ENCODE measurements at regions not wholly inside any gene's neighbourhood (a gene's known extent, or its start where the extent isn't known, plus 50 kb on each side); places are given as distances from the start of the nearest gene placed in this dataset.

GRCh38 chr6:137313211-137313610 lies 94.0 kb upstream of the IFNGR1 start:
- H3K9me3 ChIP-seq, result no peaks in the 10 kb centered on the region
- no peaks in the 10 kb centered on the region for H3K36me3 ChIP-seq
- 65 to 73% methylated on average over 1 of the region's 1 CpG for WGBS, 2 donors
- DNase-seq (ENCODE audit: low spot score in 2 of 2), result no peak
- TF ChIP-seq POLR2A (IDR thresholded peaks at IDR 0.05), result no peak
- TF ChIP-seq EP300 (IDR thresholded peaks at IDR 0.05), result no peak
- TF ChIP-seq CTCF (IDR thresholded peaks at IDR 0.05), result no peak
- H3K27me3 ChIP-seq, result no peaks in the 10 kb centered on the region
- no peak overlapping the region for H3K4me3 ChIP-seq
- H3K4me1 ChIP-seq, result peaks cover 0 to 28% (median 7%) of the 10 kb centered on the region in 4 donors
- no peak overlapping the region for H3K27ac ChIP-seq

- WGBS, 2 donors, result 77 to 90% methylated on average over 1 of the region's 1 CpG
- TF ChIP-seq CTCF (IDR thresholded peaks at IDR 0.05) (no peak), EP300 (IDR thresholded peaks at IDR 0.05) (no peak), POLR2A (IDR thresholded peaks at IDR 0.05) (no peak)
- no peaks in the 10 kb centered on the region for H3K9me3 ChIP-seq
These were observed 92.8 kb upstream of the IFNGR1 start for GRCh38 chr6:137311940-137312339.

GRCh38 chr6:137309078-137309762 lies 90.0 kb upstream of the IFNGR1 start:
- no peak overlapping the region for H3K4me3 ChIP-seq
- WGBS, 2 donors, result 30% methylated on average over 6 of the region's 6 CpGs

More at GRCh38 chr6:137311940-137312339, 92.8 kb upstream of the IFNGR1 start:
- no peaks in the 10 kb centered on the region for H3K27me3 ChIP-seq
- H3K27ac ChIP-seq, result no peak overlapping the region
- no peak overlapping the region for H3K4me3 ChIP-seq
- H3K4me1 ChIP-seq, result peaks cover 0 to 28% (median 7%) of the 10 kb centered on the region in 4 donors
- no peaks in the 10 kb centered on the region for H3K36me3 ChIP-seq
- DNase-seq (ENCODE audit: low spot score in 2 of 2), result no peak

GRCh38 chr6:137307163-137307854 lies 88.1 kb upstream of the IFNGR1 start:
- DNase-seq (ENCODE audit: low spot score in 2 of 2), result no peak
- 79 to 89% methylated on average over 8 of the region's 8 CpGs for WGBS, 2 donors

More at GRCh38 chr6:137309078-137309762, 90.0 kb upstream of the IFNGR1 start:
- Histone ChIP-seq H3K4me1 (peaks cover 0 to 20% (median 4%) of the 10 kb centered on the region in 4 donors), H3K36me3 (no peaks in the 10 kb centered on the region), H3K27ac (peak overlapping the region in 1 of 4 donors; percentile 27), H3K9me3 (no peaks in the 10 kb centered on the region), H3K27me3 (no peaks in the 10 kb centered on the region)
- DNase-seq (ENCODE audit: low spot score in 2 of 2), result peak; percentile 40 to 53
- peak in 1 of 2 donors; percentile 65 for TF ChIP-seq EP300 (IDR thresholded peaks at IDR 0.05)
- TF ChIP-seq CTCF (IDR thresholded peaks at IDR 0.05), result no peak

More at GRCh38 chr6:137307163-137307854, 88.1 kb upstream of the IFNGR1 start:
- Histone ChIP-seq H3K27me3 (no peaks in the 10 kb centered on the region), H3K27ac (no peak overlapping the region), H3K4me1 (peaks cover 0 to 13% (median 4%) of the 10 kb centered on the region in 4 donors), H3K36me3 (no peaks in the 10 kb centered on the region), H3K9me3 (no peaks in the 10 kb centered on the region), H3K4me3 (no peak overlapping the region)
- TF ChIP-seq CTCF (IDR thresholded peaks at IDR 0.05) (no peak), EP300 (IDR thresholded peaks at IDR 0.05) (peak in 1 of 2 donors; percentile 47)

Measured in tibial nerve (tissue), 4 donors.